Stimulated activated naive CD4-positive, alpha-beta T cell treated with Interleukin-2 at 50 U/mL for 16 hours (primary cell): ENCODE measurements at regions not wholly inside any gene's neighbourhood (a gene's known extent, or its start where the extent isn't known, plus 50 kb on each side); places are given as distances from the start of the nearest gene placed in this dataset.

Source experiments
- DNase-seq: peaks from one replicate; lab custom pipeline; 2025; lab: John Stamatoyannopoulos, UW

- no peak for DNase-seq
These were observed 663.7 kb upstream of the B3GAT1 start for GRCh38 chr11:135075740-135076139.

- no peak for DNase-seq
These were observed 662.5 kb upstream of the B3GAT1 start for GRCh38 chr11:135074397-135074998.

GRCh38 chr11:135073870-135074269 is 661.8 kb upstream of the B3GAT1 start:
- no peak for DNase-seq

- no peak for DNase-seq
These were observed 661.3 kb upstream of the B3GAT1 start for GRCh38 chr11:135073381-135073780.

GRCh38 chr11:135069890-135070289 is 657.8 kb upstream of the B3GAT1 start:
- no peak for DNase-seq

- no peak for DNase-seq
These were observed 657.0 kb upstream of the B3GAT1 start for GRCh38 chr11:135069063-135069462.

- no peak for DNase-seq
These were observed 651.0 kb upstream of the B3GAT1 start for GRCh38 chr11:135062994-135063393.

- DNase-seq = no peak
These were observed 649.1 kb upstream of the B3GAT1 start for GRCh38 chr11:135061166-135061565.

GRCh38 chr11:135046986-135047385 is 634.9 kb upstream of the B3GAT1 start:
- DNase-seq = no peak

GRCh38 chr11:135046556-135046955 is 634.5 kb upstream of the B3GAT1 start:
- no peak for DNase-seq

- DNase-seq = no peak
These were observed 631.4 kb upstream of the B3GAT1 start for GRCh38 chr11:135043434-135043833.

- DNase-seq = no peak
These were observed 625.8 kb upstream of the B3GAT1 start for GRCh38 chr11:135037828-135038227.

GRCh38 chr11:135036488-135037297 is 624.7 kb upstream of the B3GAT1 start:
- DNase-seq = no peak

- DNase-seq = no peak
These were observed 623.2 kb upstream of the B3GAT1 start for GRCh38 chr11:135035282-135035681.

- DNase-seq = no peak
These were observed 621.5 kb upstream of the B3GAT1 start for GRCh38 chr11:135033540-135033939.

- DNase-seq = no peak
These were observed 619.4 kb upstream of the B3GAT1 start for GRCh38 chr11:135031205-135031989.

- no peak for DNase-seq
These were observed 615.4 kb upstream of the B3GAT1 start for GRCh38 chr11:135027461-135027860.

- no peak for DNase-seq
These were observed 611.5 kb upstream of the B3GAT1 start for GRCh38 chr11:135023499-135023898.

- DNase-seq = no peak
These were observed 610.4 kb upstream of the B3GAT1 start for GRCh38 chr11:135022454-135022853.

GRCh38 chr11:135019899-135020298 is 607.9 kb upstream of the B3GAT1 start:
- DNase-seq = no peak

GRCh38 chr11:135019343-135019871 is 607.4 kb upstream of the B3GAT1 start:
- no peak for DNase-seq

GRCh38 chr11:135017296-135017695 is 605.3 kb upstream of the B3GAT1 start:
- DNase-seq = no peak

GRCh38 chr11:135015966-135016365 is 603.9 kb upstream of the B3GAT1 start:
- no peak for DNase-seq
